Epithelial cell of proximal tubule (primary cell): ENCODE measurements at regions not wholly inside any gene's neighbourhood (a gene's known extent, or its start where the extent isn't known, plus 50 kb on each side); places are given as distances from the start of the nearest gene placed in this dataset.
"Not testable (repeated sequence)": the region's sequence is repeated elsewhere in the genome, so short reads cannot be mapped to it uniquely, and the experiment has no call there.

Experiments
- DNase-seq: peaks from one replicate; pipeline ENCODE4 v3.0.0-alpha.2; 2011; ENCODE audit warnings: low read depth
- H3K4me3 ChIP-seq: 2 replicates; pipeline ENCODE4 v1.5.1; 2011; ENCODE audit warnings: low read depth, mild to moderate bottlenecking, low read length
- CTCF ChIP-seq: conservative IDR thresholded peaks from 2 replicates; pipeline ENCODE4 v1.5.1; 2012; ENCODE audit warnings: low read depth, mild to moderate bottlenecking, low read length

DNA sequence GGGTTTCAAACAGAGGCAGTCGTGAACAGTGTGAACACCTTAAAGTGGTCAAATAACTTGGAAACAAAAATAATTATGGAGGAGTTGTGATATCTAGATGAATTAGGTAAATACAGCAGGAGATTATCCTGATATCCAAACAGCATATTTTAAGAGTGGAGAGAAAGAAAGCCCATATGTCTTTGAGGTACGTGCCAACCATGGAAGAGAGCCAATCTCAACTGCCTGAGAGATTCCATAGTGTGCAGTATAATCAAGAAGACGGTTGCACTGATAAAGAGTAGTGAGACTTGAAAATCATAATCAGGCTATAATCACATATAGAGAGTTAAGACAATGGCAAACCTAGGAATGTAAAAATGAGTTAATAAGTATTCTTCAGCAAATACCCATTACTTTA is 472.8 kb upstream of the SLITRK5 start:
- TF ChIP-seq CTCF = no peak
- no peak overlapping the region for H3K4me3 ChIP-seq
- DNase-seq = no peak

- no peak for DNase-seq
- no peak for TF ChIP-seq CTCF
- H3K4me3 ChIP-seq = no peak overlapping the region
Observed at GRCh38 chr13:87206708-87207107, 464.5 kb upstream of the SLITRK5 start.

DNA sequence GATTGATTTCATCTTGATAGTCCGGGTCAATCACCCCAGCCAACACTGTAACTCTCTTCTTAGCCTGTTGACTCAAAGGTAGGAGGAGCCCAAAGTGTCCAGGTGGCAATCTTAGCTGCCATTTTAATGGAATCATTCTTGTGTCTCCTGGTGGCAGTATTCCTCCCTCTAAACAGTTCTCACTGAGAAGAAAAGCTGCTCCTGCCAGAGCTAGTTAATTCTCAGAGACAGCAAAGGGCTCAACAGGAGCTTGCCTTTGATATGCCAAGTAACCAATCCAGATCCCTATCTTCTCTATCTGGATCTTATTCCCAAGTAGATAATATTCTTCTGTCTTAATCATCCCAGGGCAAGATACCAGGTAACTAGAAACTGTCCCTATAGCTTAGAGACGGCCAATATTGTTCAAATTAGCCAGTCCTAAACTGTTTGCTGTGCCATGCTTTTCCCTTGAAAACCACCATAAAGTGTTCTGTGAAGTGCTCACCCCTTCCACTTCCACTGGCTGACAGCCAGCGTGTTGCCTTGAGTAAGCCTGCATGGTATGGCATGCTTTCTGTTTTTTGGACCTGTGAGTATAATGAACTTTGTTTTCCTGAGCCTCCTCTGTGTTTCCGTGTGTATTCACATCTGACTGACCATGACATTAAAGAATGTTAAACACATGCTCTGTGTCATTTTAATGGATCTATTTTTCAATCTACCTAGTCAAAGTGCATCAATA is 463.7 kb upstream of the SLITRK5 start:
- no peak for DNase-seq
- H3K4me3 ChIP-seq = no peak overlapping the region
- no peak for TF ChIP-seq CTCF

GRCh38 chr13:87208636-87209035 is 462.5 kb upstream of the SLITRK5 start:
- no peak overlapping the region for H3K4me3 ChIP-seq
- TF ChIP-seq CTCF = no peak
- DNase-seq = no peak

DNA sequence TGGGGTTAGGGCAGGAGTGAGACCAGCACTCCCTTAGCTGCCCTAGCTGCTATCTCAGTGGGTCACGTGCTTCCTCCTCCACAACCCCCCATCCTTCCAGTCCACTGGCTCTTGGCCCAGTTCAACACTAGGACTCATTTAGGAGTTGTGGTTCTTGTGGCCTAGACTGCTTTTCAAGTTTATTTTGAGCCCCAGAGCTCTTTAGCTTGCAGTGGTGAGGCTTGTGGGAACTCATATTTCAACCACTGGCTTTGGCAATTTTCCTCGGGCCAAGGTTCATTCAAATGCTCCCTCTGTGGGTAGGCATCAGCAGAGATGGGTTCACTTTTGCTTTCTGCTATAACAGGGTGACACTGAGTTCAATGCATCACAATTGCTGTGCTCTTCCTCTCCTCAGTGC is 436.2 kb upstream of the SLITRK5 start:
- TF ChIP-seq CTCF = no peak
- no peak overlapping the region for H3K4me3 ChIP-seq
- DNase-seq = no peak

- no peak for DNase-seq
- no peak overlapping the region for H3K4me3 ChIP-seq
- TF ChIP-seq CTCF = no peak
Observed at GRCh38 chr13:87235621-87236020, 435.6 kb upstream of the SLITRK5 start.

DNA sequence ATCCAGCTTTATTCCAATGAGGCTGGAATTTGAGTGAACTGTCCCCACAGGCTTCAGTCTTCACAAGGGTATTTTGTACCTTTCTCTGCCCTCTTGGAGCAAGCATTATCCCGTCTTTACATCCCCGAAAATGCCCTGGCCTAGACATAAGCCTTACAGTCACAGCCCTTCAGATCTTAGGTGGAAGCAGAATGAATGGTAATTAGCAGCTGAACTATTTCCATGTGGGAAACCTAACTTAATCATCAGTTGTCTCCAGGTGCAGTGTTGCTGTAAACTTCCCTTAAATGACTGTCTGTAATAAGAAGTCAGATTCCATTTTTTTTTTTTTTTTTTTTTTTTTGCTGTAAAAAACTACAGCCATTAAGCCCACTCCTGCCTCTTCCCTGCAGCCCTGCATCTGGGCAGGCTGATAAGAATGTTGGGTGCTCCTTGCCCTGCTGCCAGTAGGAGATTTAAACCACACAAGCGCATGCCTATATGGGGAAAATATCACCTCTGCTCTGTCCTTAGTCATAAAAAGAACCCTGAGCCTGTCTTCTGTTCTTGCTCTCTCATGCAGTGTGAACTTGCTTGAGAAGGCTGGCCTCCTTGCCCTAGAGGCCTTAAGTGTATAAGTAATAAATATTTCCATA is 426.8 kb upstream of the SLITRK5 start:
- TF ChIP-seq CTCF = no peak
- no peak overlapping the region for H3K4me3 ChIP-seq
- DNase-seq = no peak

DNA sequence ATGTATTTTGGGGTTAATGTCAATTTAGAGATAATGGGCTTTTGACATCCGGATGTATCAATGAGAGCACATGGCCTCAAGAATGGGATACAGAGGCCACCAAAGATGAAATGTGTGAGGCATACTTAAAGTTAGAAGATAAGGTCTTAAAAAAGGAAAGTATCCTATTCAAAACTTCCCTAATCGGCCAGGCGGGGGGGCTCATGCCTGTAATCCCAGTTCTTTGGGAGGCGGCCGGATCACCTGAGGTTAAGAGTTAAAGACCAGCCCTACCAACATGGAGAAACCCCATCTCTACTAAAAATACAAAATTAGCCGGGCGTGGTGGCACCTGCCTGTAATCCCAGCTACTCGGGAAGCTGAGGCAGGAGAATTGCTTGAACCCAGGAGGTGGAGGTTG is 421.3 kb upstream of the SLITRK5 start:
- H3K4me3 ChIP-seq, DNase-seq: not testable (repeated sequence)
